ENCODE measurements at regions not wholly inside any gene's neighbourhood (a gene's known extent, or its start where the extent isn't known, plus 50 kb on each side); places are given as distances from the start of the nearest gene placed in this dataset.
A peak's percentile ranks its signal among the peaks of the same experiment; 100 is the strongest.

DNA sequence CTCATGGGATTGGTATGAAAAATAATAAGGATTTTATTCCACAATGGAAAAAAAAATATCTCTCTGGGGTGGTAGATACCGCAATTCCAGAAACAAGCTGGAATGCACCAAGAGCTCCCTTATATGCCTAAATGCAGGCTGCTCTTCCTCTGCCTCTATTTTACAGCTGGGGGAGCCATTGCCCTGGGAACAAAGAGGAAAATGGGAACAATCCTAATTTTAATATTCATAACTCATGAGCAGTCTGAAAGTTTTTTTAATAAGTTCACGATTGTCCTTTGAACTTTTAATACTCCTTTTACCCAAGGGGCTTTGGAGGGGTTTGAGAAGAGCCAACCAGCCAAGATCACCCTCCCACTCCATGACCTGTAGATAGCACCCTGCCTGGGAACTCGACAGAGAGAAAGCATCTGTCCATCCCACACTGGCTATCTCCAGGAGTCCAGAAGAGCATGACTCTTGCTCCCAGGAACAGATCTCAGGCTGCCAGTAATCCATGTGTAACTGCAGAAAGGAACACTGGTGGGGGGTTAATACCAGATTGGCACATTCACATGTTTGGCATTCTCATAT is 74.7 kb downstream of the CD83 start:
- no peak for ATAC-seq
- H3K27me3 ChIP-seq: no peaks in the 10 kb centered on the region

DNA sequence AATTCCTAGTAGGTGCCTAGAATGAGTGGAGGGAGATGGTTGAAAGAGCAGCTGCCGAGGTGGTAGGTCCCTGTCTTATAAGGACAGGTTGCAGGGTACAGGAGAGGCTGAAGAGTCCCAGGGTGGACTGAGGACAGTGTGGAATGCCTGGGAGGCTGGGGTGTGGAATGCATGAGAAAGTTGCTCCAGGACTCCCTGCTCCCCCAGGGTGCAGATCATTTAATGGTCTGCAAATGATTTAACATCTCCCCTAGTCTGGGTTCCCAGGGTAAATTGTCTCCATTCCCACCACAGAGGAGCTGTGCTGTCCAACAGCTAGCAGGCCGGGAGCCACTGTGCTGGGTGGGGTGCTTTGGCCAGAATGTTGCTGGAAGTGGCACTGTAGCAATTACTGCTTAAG is 76.0 kb downstream of the CD83 start:
- Histone ChIP-seq H3K4me1 (peaks cover 11% of the 10 kb centered on the region), H3K4me3 (no peak overlapping the region), H3K27me3 (no peaks in the 10 kb centered on the region), H3K9me3 (no peaks in the 10 kb centered on the region), H3K36me3 (replicated peaks in 1 of 2; ENCODE audit: insufficient read depth in 1 of 2, low read depth in 2 of 2) (no peaks in the 10 kb centered on the region), H3K27ac (no peak overlapping the region)
- no peak for DNase-seq
- ATAC-seq: peak; percentile 48
- TF ChIP-seq, protein P1, sequence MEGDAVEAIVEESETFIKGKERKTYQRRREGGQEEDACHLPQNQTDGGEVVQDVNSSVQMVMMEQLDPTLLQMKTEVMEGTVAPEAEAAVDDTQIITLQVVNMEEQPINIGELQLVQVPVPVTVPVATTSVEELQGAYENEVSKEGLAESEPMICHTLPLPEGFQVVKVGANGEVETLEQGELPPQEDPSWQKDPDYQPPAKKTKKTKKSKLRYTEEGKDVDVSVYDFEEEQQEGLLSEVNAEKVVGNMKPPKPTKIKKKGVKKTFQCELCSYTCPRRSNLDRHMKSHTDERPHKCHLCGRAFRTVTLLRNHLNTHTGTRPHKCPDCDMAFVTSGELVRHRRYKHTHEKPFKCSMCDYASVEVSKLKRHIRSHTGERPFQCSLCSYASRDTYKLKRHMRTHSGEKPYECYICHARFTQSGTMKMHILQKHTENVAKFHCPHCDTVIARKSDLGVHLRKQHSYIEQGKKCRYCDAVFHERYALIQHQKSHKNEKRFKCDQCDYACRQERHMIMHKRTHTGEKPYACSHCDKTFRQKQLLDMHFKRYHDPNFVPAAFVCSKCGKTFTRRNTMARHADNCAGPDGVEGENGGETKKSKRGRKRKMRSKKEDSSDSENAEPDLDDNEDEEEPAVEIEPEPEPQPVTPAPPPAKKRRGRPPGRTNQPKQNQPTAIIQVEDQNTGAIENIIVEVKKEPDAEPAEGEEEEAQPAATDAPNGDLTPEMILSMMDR (IDR thresholded peaks at IDR 0.05): no peak
- no peak for TF ChIP-seq POLR2A (IDR thresholded peaks at IDR 0.05)
- intact Hi-C loops (cut with DNase I): no loop called here
- WGBS, 2 donors: 68 to 70% methylated on average over 2 of the region's 2 CpGs

More for the DNA sequence above, 74.7 kb downstream of the CD83 start:
- Histone ChIP-seq H3K9me3 (no peaks in the 10 kb centered on the region), H3K36me3 (replicated peaks in 1 of 2; ENCODE audit: insufficient read depth in 1 of 2, low read depth in 2 of 2) (no peaks in the 10 kb centered on the region), H3K4me3 (no peak overlapping the region), H3K4me1 (peaks cover 11% of the 10 kb centered on the region), H3K27ac (no peak overlapping the region)
- TF ChIP-seq POLR2A (IDR thresholded peaks at IDR 0.05): no peak
- TF ChIP-seq, protein P1 (IDR thresholded peaks at IDR 0.05): no peak
- 67 to 70% methylated on average over 3 of the region's 3 CpGs for WGBS, 2 donors
- intact Hi-C loops (cut with DNase I): no loop called here
- no peak for DNase-seq

DNA sequence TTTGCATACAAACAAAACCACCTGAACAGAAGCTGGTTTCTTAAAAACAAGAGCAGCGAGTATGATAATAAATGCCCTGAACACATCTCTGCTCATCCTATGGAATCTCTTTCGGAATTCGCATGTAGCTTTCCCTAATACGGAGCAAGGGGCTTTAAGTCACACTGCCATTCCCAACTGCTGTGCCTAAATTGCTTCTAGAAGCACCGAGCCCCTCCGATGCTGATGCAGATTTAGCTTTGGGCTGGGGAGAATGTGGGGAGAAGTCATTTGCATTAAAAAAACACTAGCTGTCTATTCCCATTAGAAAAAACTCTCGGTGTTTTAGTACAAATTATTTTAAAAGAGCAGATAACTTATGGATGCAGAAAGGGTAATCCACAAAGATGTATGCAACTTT is 76.9 kb downstream of the CD83 start:
- Histone ChIP-seq H3K4me1 (peaks cover 7% of the 10 kb centered on the region), H3K36me3 (replicated peaks in 1 of 2; ENCODE audit: insufficient read depth in 1 of 2, low read depth in 2 of 2) (no peaks in the 10 kb centered on the region), H3K9me3 (no peaks in the 10 kb centered on the region), H3K4me3 (no peak overlapping the region), H3K27me3 (no peaks in the 10 kb centered on the region), H3K27ac (no peak overlapping the region)
- intact Hi-C loops (cut with DNase I): no loop called here
- ATAC-seq: no peak
- TF ChIP-seq, protein P1 (IDR thresholded peaks at IDR 0.05): no peak
- TF ChIP-seq POLR2A (IDR thresholded peaks at IDR 0.05): no peak
- DNase-seq: no peak
- WGBS, 2 donors: 62 to 76% methylated on average over 7 of the region's 7 CpGs

- WGBS, 2 donors: 70 to 86% methylated on average over 5 of the region's 5 CpGs
- H3K27ac ChIP-seq: no peak overlapping the region
These were observed 77.4 kb downstream of the CD83 start for GRCh38 chr6:14194976-14195375.

DNA sequence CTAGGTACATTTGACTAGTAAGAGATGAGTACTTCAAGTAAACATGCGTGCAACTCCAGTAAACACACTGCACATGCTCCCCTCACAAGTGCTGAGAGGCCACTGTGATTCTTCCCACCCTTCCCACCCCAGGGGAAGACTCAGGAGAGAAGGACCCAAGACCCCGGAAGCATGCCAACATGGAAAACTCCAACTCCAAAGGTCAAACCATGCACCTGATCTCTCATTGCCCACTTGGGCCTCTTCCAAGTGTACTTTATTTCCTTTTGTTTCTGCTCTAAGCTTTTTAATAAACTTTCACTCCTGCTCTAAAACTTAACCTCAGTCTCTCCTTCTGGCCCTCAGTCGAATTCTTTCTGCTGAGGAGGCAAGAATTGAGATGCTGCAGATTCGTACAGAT is 78.5 kb downstream of the CD83 start:
- no peak for TF ChIP-seq POLR2A (IDR thresholded peaks at IDR 0.05)
- TF ChIP-seq, protein P1 (IDR thresholded peaks at IDR 0.05): no peak
- H3K27me3 ChIP-seq: no peaks in the 10 kb centered on the region
- H3K4me3 ChIP-seq: no peak overlapping the region
- intact Hi-C loops (cut with DNase I): no loop called here
- ATAC-seq (no peak), DNase-seq (no peak)
- H3K36me3 ChIP-seq (replicated peaks in 1 of 2; ENCODE audit: insufficient read depth in 1 of 2, low read depth in 2 of 2): no peaks in the 10 kb centered on the region
- 73 to 75% methylated on average over 4 of the region's 4 CpGs for WGBS, 2 donors
- no peaks in the 10 kb centered on the region for H3K4me1 ChIP-seq
- H3K27ac ChIP-seq: no peak overlapping the region
- H3K9me3 ChIP-seq: no peaks in the 10 kb centered on the region

More at GRCh38 chr6:14194976-14195375, 77.4 kb downstream of the CD83 start:
- no peak for DNase-seq
- no peaks in the 10 kb centered on the region for H3K27me3 ChIP-seq
- intact Hi-C loops (cut with DNase I): no loop called here
- no peaks in the 10 kb centered on the region for H3K9me3 ChIP-seq
- no peaks in the 10 kb centered on the region for H3K36me3 ChIP-seq (replicated peaks in 1 of 2; ENCODE audit: insufficient read depth in 1 of 2, low read depth in 2 of 2)
- TF ChIP-seq POLR2A (IDR thresholded peaks at IDR 0.05): no peak
- TF ChIP-seq, protein P1 (IDR thresholded peaks at IDR 0.05): no peak
- peaks cover 3% of the 10 kb centered on the region for H3K4me1 ChIP-seq
- H3K4me3 ChIP-seq: no peak overlapping the region
- ATAC-seq: no peak

All from body of pancreas (tissue), 4 donors.